ENCODE measurements at regions not wholly inside any gene's neighbourhood (a gene's known extent, or its start where the extent isn't known, plus 50 kb on each side); places are given as distances from the start of the nearest gene placed in this dataset.

GRCh38 chr2:134020608-134021007, 233.3 kb upstream of the MGAT5 start:
- DNase-seq (ENCODE audit: low spot score) = no peak
- no peak overlapping the region for H3K27ac ChIP-seq (ENCODE audit: low read depth)
- no peak for ATAC-seq
- H3K4me3 Mint-ChIP-seq = no peak overlapping the region
- H3K36me3 Mint-ChIP-seq (ENCODE audit: low read depth) = no peaks in the 10 kb centered on the region
- H3K36me3 ChIP-seq (ENCODE audit: insufficient read depth) = no peaks in the 10 kb centered on the region
- H3K27me3 Mint-ChIP-seq (ENCODE audit: insufficient read depth, low read depth, poor library complexity) = peaks cover 2% of the 10 kb centered on the region
- H3K79me2 ChIP-seq (replicated peaks; ENCODE audit: insufficient read depth) = no peaks in the 10 kb centered on the region
- H3K4me2 ChIP-seq = no peak overlapping the region
- H3K4me1 ChIP-seq (ENCODE audit: insufficient read depth) = peaks cover 14% of the 10 kb centered on the region
- H3F3A ChIP-seq (replicated peaks; ENCODE audit: low read depth) = no peaks in the 10 kb centered on the region
- H3K27me3 ChIP-seq (ENCODE audit: insufficient read depth) = no peaks in the 10 kb centered on the region
- no peak overlapping the region for H2AFZ ChIP-seq
- no peak overlapping the region for H3K4me3 ChIP-seq
- no peaks in the 10 kb centered on the region for H3K9me3 Mint-ChIP-seq
- no peaks in the 10 kb centered on the region for H4K20me1 ChIP-seq (replicated peaks; ENCODE audit: insufficient read depth)
- peaks cover 15% of the 10 kb centered on the region; the same call in 2 of the 3 replicates for H3K4me1 Mint-ChIP-seq
- TF ChIP-seq ZNF114 (CRISPR knock-in tag; IDR thresholded peaks at IDR 0.05) (no peak), POLR2AphosphoS5 (IDR thresholded peaks at IDR 0.05; ENCODE audit: low read depth) (no peak), STAT1 (IDR thresholded peaks at IDR 0.05; ENCODE audit: unreplicated experiment) (no peak), NANOG (IDR thresholded peaks at IDR 0.05; ENCODE audit: borderline replicate concordance) (no peak), ZNF331 (CRISPR knock-in tag; IDR thresholded peaks at IDR 0.05; ENCODE audit: low read depth) (no peak), ETS1 (IDR thresholded peaks at IDR 0.05) (no peak), JUNB (IDR thresholded peaks at IDR 0.05; ENCODE audit: unreplicated experiment) (no peak), ZNF462 (CRISPR knock-in tag; IDR thresholded peaks at IDR 0.05) (no peak), CTCF (conservative IDR thresholded peaks at IDR 0.05; ENCODE audit: low read depth in 2 of 2) (no peak), EZH2phosphoT487 (IDR thresholded peaks at IDR 0.05; ENCODE audit: unreplicated experiment) (no peak), EZH2 (IDR thresholded peaks at IDR 0.05; ENCODE audit: low read depth, unreplicated experiment) (no peak), CREB1 (CRISPR knock-in tag; IDR thresholded peaks at IDR 0.05; ENCODE audit: low read depth) (no peak), REST (IDR thresholded peaks at IDR 0.05; ENCODE audit: unreplicated experiment) (no peak)
- H3K9me2 ChIP-seq (ENCODE audit: insufficient read depth) = peaks cover 2% of the 10 kb centered on the region; the same call in 1 of the 2 replicates
- no peak overlapping the region for H3K27ac Mint-ChIP-seq

All from GM23338 (cell line).